Calu3 (cell line): ENCODE measurements at regions not wholly inside any gene's neighbourhood (a gene's known extent, or its start where the extent isn't known, plus 50 kb on each side); places are given as distances from the start of the nearest gene placed in this dataset.

Experiments
- BruUV-seq: library from RNA; stranded (reverse); fragments of 400-500 nt; replicated peaks from 2 replicates; lab custom pipeline; 2021; lab: Mats Ljungman, UMichigan
- CTCF ChIA-PET: fragments of 300-600 bp; sonication (Branson Sonifier 250); formaldehyde crosslinking; loops from one replicate; lab custom pipeline; 2022; ENCODE audit warnings: antibody characterized with exemption; lab: Charles Lee
- DNase-seq: peaks from one replicate; pipeline ENCODE4 v3.0.0; 2022
- H3K27ac Mint-ChIP-seq: one replicate; pipeline ENCODE4 v1.8.0; 2022; ENCODE audit warnings: mixed read lengths; ENCODE audit not compliant: unreplicated experiment
- H3K27me3 Mint-ChIP-seq: one replicate; pipeline ENCODE4 v1.8.0; 2022; ENCODE audit warnings: mixed read lengths; ENCODE audit not compliant: unreplicated experiment
- H3K36me3 Mint-ChIP-seq: one replicate; pipeline ENCODE4 v1.8.0; 2022; ENCODE audit warnings: mild to moderate bottlenecking, moderate library complexity, mixed read lengths; ENCODE audit not compliant: insufficient read depth, unreplicated experiment
- H3K4me1 Mint-ChIP-seq: one replicate; pipeline ENCODE4 v1.8.0; 2022; ENCODE audit warnings: mild to moderate bottlenecking, low read depth, mixed read lengths; ENCODE audit not compliant: unreplicated experiment
- H3K4me3 Mint-ChIP-seq: one replicate; pipeline ENCODE4 v1.8.0; 2022; ENCODE audit warnings: mild to moderate bottlenecking, low read depth, moderate library complexity, mixed read lengths; ENCODE audit not compliant: unreplicated experiment
- H3K9me3 Mint-ChIP-seq: one replicate; pipeline ENCODE4 v1.8.0; 2022; ENCODE audit warnings: low read depth, mixed read lengths; ENCODE audit not compliant: unreplicated experiment
- CTCF ChIP-seq: fragments of 200-600 bp; IDR thresholded peaks from one replicate; pipeline ENCODE4 v1.8.0; 2022; ENCODE audit warnings: antibody characterized with exemption; ENCODE audit not compliant: unreplicated experiment
- intact Hi-C: fragments of 100-400 bp; cut with micrococcal nuclease; formaldehyde crosslinking; loops from one replicate; pipeline ENCODE4 v1.10.0; 2022; ENCODE audit not compliant: unreplicated experiment

GRCh38 chr13:106712381-106712780 is 144.4 kb upstream of the ARGLU1 start:
- CTCF ChIA-PET: no interaction called here
- Mint-ChIP-seq H3K27me3 (no peaks in the 10 kb centered on the region), H3K27ac (no peak overlapping the region), H3K9me3 (no peaks in the 10 kb centered on the region), H3K4me1 (no peaks in the 10 kb centered on the region), H3K4me3 (no peak overlapping the region), H3K36me3 (no peaks in the 10 kb centered on the region)
- TF ChIP-seq CTCF: no peak
- intact Hi-C loops: no loop called here
- DNase-seq: no peak
- BruUV-seq: no TSS peak

- no peak for DNase-seq
- Mint-ChIP-seq H3K9me3 (no peaks in the 10 kb centered on the region), H3K27ac (no peak overlapping the region), H3K36me3 (no peaks in the 10 kb centered on the region), H3K27me3 (no peaks in the 10 kb centered on the region), H3K4me3 (no peak overlapping the region), H3K4me1 (no peaks in the 10 kb centered on the region)
- TF ChIP-seq CTCF: no peak
- BruUV-seq: no TSS peak
- intact Hi-C loops: no loop called here
- CTCF ChIA-PET: no interaction called here
Measured at GRCh38 chr13:106710266-106710665, 142.3 kb upstream of the ARGLU1 start.

GRCh38 chr13:106709522-106709921 is 141.6 kb upstream of the ARGLU1 start:
- no TSS peak for BruUV-seq
- H3K9me3 Mint-ChIP-seq: no peaks in the 10 kb centered on the region
- CTCF ChIA-PET: no interaction called here
- no peak for TF ChIP-seq CTCF
- no peak overlapping the region for H3K27ac Mint-ChIP-seq
- no peaks in the 10 kb centered on the region for H3K36me3 Mint-ChIP-seq
- intact Hi-C loops: no loop called here
- no peak for DNase-seq
- H3K27me3 Mint-ChIP-seq: no peaks in the 10 kb centered on the region
- no peak overlapping the region for H3K4me3 Mint-ChIP-seq
- H3K4me1 Mint-ChIP-seq: no peaks in the 10 kb centered on the region

GRCh38 chr13:106702505-106702904 is 134.6 kb upstream of the ARGLU1 start:
- Mint-ChIP-seq H3K9me3 (no peaks in the 10 kb centered on the region), H3K27ac (no peak overlapping the region), H3K36me3 (no peaks in the 10 kb centered on the region), H3K27me3 (no peaks in the 10 kb centered on the region), H3K4me1 (no peaks in the 10 kb centered on the region), H3K4me3 (no peak overlapping the region)
- no peak for DNase-seq
- BruUV-seq: no TSS peak
- CTCF ChIA-PET: no interaction called here
- intact Hi-C loops: no loop called here
- no peak for TF ChIP-seq CTCF
